Tongue (tissue), 2 donors: ENCODE measurements at regions not wholly inside any gene's neighbourhood (a gene's known extent, or its start where the extent isn't known, plus 50 kb on each side); places are given as distances from the start of the nearest gene placed in this dataset. TPM values are rescaled to one million over a fixed set of nuclear protein-coding genes. Genes with fewer than 3 reads are reported as not detected.
A peak's percentile ranks its signal among the peaks of the same experiment; 100 is the strongest.

ENCODE experiments used
- DNase-seq: peaks from one replicate; pipeline ENCODE4 v3.0.0-alpha.2; 2015
- small RNA-seq: library from RNA; depleted of rRNA; stranded (forward); fragments of <200 nt; gene quantifications from one replicate; pipeline ENCODE3, GENCODE V24; 2014; ENCODE audit warnings: low replicate concordance

DNA sequence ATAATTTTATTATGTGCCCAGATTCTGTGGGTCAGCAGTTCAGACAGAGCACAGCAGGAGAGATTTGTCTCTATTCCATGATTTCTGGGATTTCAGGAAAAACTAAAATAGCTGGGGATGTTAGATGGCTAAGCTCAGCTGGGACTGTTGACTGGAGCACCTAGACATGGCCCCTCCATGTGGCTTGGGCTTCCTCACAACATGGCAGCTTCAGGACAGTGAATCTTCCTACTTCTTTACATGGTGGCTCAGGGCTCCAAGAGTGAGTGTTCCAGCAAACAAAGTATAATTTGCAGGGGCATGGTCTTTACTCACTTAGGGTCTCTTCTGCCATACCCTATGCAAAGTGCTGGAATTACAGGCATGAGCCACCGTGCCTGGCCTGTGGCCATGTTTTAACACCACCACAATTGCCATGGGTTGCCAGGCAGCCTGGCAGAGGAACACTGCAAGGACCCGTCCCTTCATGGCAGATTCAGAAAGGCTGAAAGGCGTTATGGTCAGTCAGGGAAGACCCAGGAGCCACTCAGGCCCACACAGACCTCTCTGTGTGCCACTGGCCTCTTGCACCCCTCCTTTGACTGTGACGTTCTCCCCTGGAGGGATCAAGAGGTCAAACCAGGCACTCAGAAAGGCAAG lies 50.8 kb upstream of the ZMIZ1 start:
- no peak for DNase-seq

DNA sequence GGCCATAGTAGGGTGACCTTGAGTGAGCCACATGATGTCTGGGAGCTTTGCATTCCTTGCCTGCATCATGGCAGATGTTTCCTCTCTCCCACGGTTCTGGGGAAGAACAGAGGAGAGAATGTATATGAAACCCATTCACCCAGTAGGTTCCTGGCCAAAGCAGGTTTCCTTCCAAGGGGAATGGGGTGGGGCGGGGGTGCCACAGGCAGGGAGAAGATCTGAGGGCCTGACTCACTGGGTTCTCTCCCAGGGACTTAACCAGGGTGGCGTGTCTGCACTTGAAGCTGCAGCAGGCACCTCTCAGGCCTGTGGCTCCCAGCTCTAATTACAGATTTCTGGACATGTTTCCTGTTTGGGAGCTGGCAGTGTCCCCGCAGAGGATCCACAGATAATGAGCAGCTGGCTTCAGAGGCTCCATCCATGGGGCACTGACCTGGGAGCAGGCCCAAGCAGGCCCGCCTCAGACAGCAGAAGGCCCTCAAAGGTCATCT lies 50.2 kb upstream of the ZMIZ1 start:
- peak; percentile 72 for DNase-seq

Small RNA genes lying in the stretch of these regions (small RNA-seq; reads per million reads assigned to genes)
- not detected for gene RF00056
